Calu3 (cell line): ENCODE measurements at regions not wholly inside any gene's neighbourhood (a gene's known extent, or its start where the extent isn't known, plus 50 kb on each side); places are given as distances from the start of the nearest gene placed in this dataset.

Experiments used
- BruUV-seq: library from RNA; stranded (reverse); fragments of 400-500 nt; replicated peaks from 2 replicates; lab custom pipeline; 2021; lab: Mats Ljungman, UMichigan
- CTCF ChIA-PET: fragments of 300-600 bp; sonication (Branson Sonifier 250); formaldehyde crosslinking; loops from one replicate; lab custom pipeline; 2022; ENCODE audit warnings: antibody characterized with exemption; lab: Charles Lee
- DNase-seq: peaks from one replicate; pipeline ENCODE4 v3.0.0; 2022
- H3K27ac Mint-ChIP-seq: one replicate; pipeline ENCODE4 v1.8.0; 2022; ENCODE audit warnings: mixed read lengths; ENCODE audit not compliant: unreplicated experiment
- H3K27me3 Mint-ChIP-seq: one replicate; pipeline ENCODE4 v1.8.0; 2022; ENCODE audit warnings: mixed read lengths; ENCODE audit not compliant: unreplicated experiment
- H3K36me3 Mint-ChIP-seq: one replicate; pipeline ENCODE4 v1.8.0; 2022; ENCODE audit warnings: mild to moderate bottlenecking, moderate library complexity, mixed read lengths; ENCODE audit not compliant: insufficient read depth, unreplicated experiment
- H3K4me1 Mint-ChIP-seq: one replicate; pipeline ENCODE4 v1.8.0; 2022; ENCODE audit warnings: mild to moderate bottlenecking, low read depth, mixed read lengths; ENCODE audit not compliant: unreplicated experiment
- H3K4me3 Mint-ChIP-seq: one replicate; pipeline ENCODE4 v1.8.0; 2022; ENCODE audit warnings: mild to moderate bottlenecking, low read depth, moderate library complexity, mixed read lengths; ENCODE audit not compliant: unreplicated experiment
- H3K9me3 Mint-ChIP-seq: one replicate; pipeline ENCODE4 v1.8.0; 2022; ENCODE audit warnings: low read depth, mixed read lengths; ENCODE audit not compliant: unreplicated experiment
- CTCF ChIP-seq: fragments of 200-600 bp; IDR thresholded peaks from one replicate; pipeline ENCODE4 v1.8.0; 2022; ENCODE audit warnings: antibody characterized with exemption; ENCODE audit not compliant: unreplicated experiment
- intact Hi-C: fragments of 100-400 bp; cut with micrococcal nuclease; formaldehyde crosslinking; loops from one replicate; pipeline ENCODE4 v1.10.0; 2022; ENCODE audit not compliant: unreplicated experiment

GRCh38 chr10:126808103-126808502 lies 97.1 kb upstream of the DOCK1 start:
- CTCF ChIA-PET = no interaction called here
- H3K4me3 Mint-ChIP-seq = no peak overlapping the region
- no peak for TF ChIP-seq CTCF
- H3K9me3 Mint-ChIP-seq = peaks cover 3% of the 10 kb centered on the region
- H3K27me3 Mint-ChIP-seq = no peaks in the 10 kb centered on the region
- H3K4me1 Mint-ChIP-seq = no peaks in the 10 kb centered on the region
- no peak overlapping the region for H3K27ac Mint-ChIP-seq
- H3K36me3 Mint-ChIP-seq = no peaks in the 10 kb centered on the region
- intact Hi-C loops = no loop called here
- BruUV-seq = no TSS peak
- no peak for DNase-seq

GRCh38 chr10:126813432-126813831 lies 91.8 kb upstream of the DOCK1 start:
- no peaks in the 10 kb centered on the region for H3K4me1 Mint-ChIP-seq
- no peak overlapping the region for H3K27ac Mint-ChIP-seq
- CTCF ChIA-PET = no interaction called here
- no peak for DNase-seq
- intact Hi-C loops = no loop called here
- H3K4me3 Mint-ChIP-seq = no peak overlapping the region
- BruUV-seq = no TSS peak
- H3K27me3 Mint-ChIP-seq = peaks cover 16% of the 10 kb centered on the region
- peaks cover 6% of the 10 kb centered on the region for H3K9me3 Mint-ChIP-seq
- no peaks in the 10 kb centered on the region for H3K36me3 Mint-ChIP-seq
- TF ChIP-seq CTCF = no peak

GRCh38 chr10:126833542-126833941 lies 71.7 kb upstream of the DOCK1 start:
- H3K4me1 Mint-ChIP-seq = no peaks in the 10 kb centered on the region
- peaks cover 30% of the 10 kb centered on the region for H3K27me3 Mint-ChIP-seq
- no peaks in the 10 kb centered on the region for H3K36me3 Mint-ChIP-seq
- intact Hi-C loops = no loop called here
- no peak overlapping the region for H3K27ac Mint-ChIP-seq
- no peak for TF ChIP-seq CTCF
- DNase-seq = no peak
- no peak overlapping the region for H3K4me3 Mint-ChIP-seq
- CTCF ChIA-PET = no interaction called here
- H3K9me3 Mint-ChIP-seq = no peaks in the 10 kb centered on the region
- no TSS peak for BruUV-seq

GRCh38 chr10:126836009-126836408 lies 69.2 kb upstream of the DOCK1 start:
- intact Hi-C loops = no loop called here
- Mint-ChIP-seq H3K27me3 (peaks cover 6% of the 10 kb centered on the region), H3K9me3 (no peaks in the 10 kb centered on the region), H3K27ac (no peak overlapping the region), H3K4me1 (peaks cover 21% of the 10 kb centered on the region), H3K4me3 (no peak overlapping the region), H3K36me3 (no peaks in the 10 kb centered on the region)
- DNase-seq = no peak
- BruUV-seq = no TSS peak
- CTCF ChIA-PET = no interaction called here
- TF ChIP-seq CTCF = no peak
